GM03348 (cell line): ENCODE measurements at regions not wholly inside any gene's neighbourhood (a gene's known extent, or its start where the extent isn't known, plus 50 kb on each side); places are given as distances from the start of the nearest gene placed in this dataset.
"Not testable (repeated sequence)": the region's sequence is repeated elsewhere in the genome, so short reads cannot be mapped to it uniquely, and the experiment has no call there.

Source experiments
- DNase-seq: peaks from one replicate; pipeline ENCODE4 v3.0.0; 2012; ENCODE audit warnings: low spot score

GRCh38 chr9:73344060-73344459, 192.4 kb downstream of the ANXA1 start:
- no peak for DNase-seq

GRCh38 chr9:73347123-73347522, 195.5 kb downstream of the ANXA1 start:
- DNase-seq = no peak

- DNase-seq = no peak
Observed at GRCh38 chr9:73347720-73348119, 196.1 kb downstream of the ANXA1 start.

- DNase-seq = no peak
Observed at GRCh38 chr9:73348471-73348870, 196.8 kb downstream of the ANXA1 start.

- DNase-seq = no peak
Observed at GRCh38 chr9:73349476-73349875, 197.8 kb downstream of the ANXA1 start.

- no peak for DNase-seq
Observed at GRCh38 chr9:73357607-73358006, 205.9 kb downstream of the ANXA1 start.

- no peak for DNase-seq
Observed at GRCh38 chr9:73370053-73370452, 218.4 kb downstream of the ANXA1 start.

- DNase-seq = no peak
Observed at GRCh38 chr9:73371801-73372200, 220.1 kb downstream of the ANXA1 start.

GRCh38 chr9:73380411-73380810, 228.7 kb downstream of the ANXA1 start:
- DNase-seq = no peak

GRCh38 chr9:73402081-73403028, 250.7 kb downstream of the ANXA1 start:
- no peak for DNase-seq

GRCh38 chr9:73411494-73411893, 259.8 kb downstream of the ANXA1 start:
- no peak for DNase-seq

GRCh38 chr9:73412874-73413273, 261.2 kb downstream of the ANXA1 start:
- DNase-seq = no peak

GRCh38 chr9:73423891-73424290, 272.2 kb downstream of the ANXA1 start:
- no peak for DNase-seq

GRCh38 chr9:73426269-73426668, 274.6 kb downstream of the ANXA1 start:
- no peak for DNase-seq

GRCh38 chr9:73434826-73435225, 283.2 kb downstream of the ANXA1 start:
- no peak for DNase-seq

- DNase-seq = no peak
Observed at GRCh38 chr9:73437758-73438157, 286.1 kb downstream of the ANXA1 start.

- not testable (repeated sequence) for DNase-seq
Observed at GRCh38 chr9:73439839-73440238, 288.2 kb downstream of the ANXA1 start.

GRCh38 chr9:73441223-73441622, 289.6 kb downstream of the ANXA1 start:
- no peak for DNase-seq

GRCh38 chr9:73441890-73442818, 290.5 kb downstream of the ANXA1 start:
- no peak for DNase-seq

- no peak for DNase-seq
Observed at GRCh38 chr9:73444821-73445220, 293.2 kb downstream of the ANXA1 start.

GRCh38 chr9:73445384-73445783, 293.7 kb downstream of the ANXA1 start:
- DNase-seq = not testable (repeated sequence)

GRCh38 chr9:73446306-73446705, 294.6 kb downstream of the ANXA1 start:
- no peak for DNase-seq

GRCh38 chr9:73451003-73451402, 299.3 kb downstream of the ANXA1 start:
- no peak for DNase-seq
